ENCODE measurements at regions not wholly inside any gene's neighbourhood (a gene's known extent, or its start where the extent isn't known, plus 50 kb on each side); places are given as distances from the start of the nearest gene placed in this dataset.
A peak's percentile ranks its signal among the peaks of the same experiment; 100 is the strongest.
"Not testable (repeated sequence)": the region's sequence is repeated elsewhere in the genome, so short reads cannot be mapped to it uniquely, and the experiment has no call there.

DNA sequence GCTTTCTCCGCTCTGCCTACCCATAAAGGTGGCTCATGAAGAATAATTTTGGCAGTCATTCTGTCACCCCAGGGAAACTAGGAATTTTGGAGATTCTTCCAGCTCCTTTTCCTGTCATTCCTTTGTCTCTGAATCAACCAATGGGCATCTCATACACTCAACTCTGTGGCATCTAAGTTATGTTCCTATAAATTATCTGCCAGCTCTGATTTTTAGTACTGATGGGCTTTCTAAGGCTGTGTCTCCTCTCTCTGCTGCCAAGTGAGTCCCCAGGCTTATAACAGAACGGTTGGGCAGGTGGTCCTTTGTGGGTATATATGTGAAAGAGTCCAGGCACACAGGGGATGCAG lies 226.8 kb downstream of the NMUR2 start:
- no peak for DNase-seq (ENCODE audit: low read depth)

- no peak for DNase-seq (ENCODE audit: low read depth)
These were observed 227.3 kb downstream of the NMUR2 start for GRCh38 chr5:152177626-152178349.

DNA sequence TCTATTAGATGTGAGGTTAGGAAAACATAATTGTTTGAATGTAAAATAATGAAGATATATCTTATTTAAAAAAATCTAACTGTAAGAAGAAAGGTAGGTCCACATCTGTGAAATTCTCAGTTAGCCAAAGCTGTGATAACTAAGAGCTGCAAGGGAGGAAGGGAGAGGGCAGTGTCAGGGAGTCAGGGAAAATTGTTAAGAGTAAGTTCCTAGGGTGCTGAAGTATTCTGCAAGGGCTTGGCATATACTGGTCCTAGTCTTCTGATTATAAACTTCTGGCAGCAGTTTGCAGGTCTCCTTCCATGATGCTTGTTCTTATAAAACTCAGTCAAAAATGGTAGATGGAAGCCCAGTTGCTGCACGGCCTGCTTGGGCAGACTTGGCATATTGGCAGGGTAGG lies 233.2 kb downstream of the NMUR2 start:
- DNase-seq (ENCODE audit: low read depth) = no peak

- no peak for DNase-seq (ENCODE audit: low read depth)
These were observed 234.7 kb downstream of the NMUR2 start for GRCh38 chr5:152170350-152170749.

DNA sequence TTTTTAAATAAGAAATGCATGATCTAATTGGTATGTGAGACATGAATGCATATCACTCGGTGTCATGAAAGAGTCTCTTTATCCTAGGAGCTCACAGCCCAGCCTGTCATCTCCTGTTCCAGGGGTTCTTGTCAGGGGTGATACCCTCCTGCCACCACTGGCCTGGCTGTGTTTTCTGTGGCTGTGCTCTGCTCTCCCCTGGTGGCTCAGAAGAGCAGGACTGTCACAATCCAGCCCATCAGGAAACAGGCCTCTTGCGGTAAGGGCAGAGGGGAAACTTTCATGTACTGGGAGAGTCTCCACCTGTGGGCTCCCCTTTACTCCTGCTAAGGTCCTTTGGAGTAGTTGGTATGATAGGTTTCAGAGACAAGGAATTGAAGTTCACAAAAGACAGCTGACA lies 240.2 kb upstream of the GLRA1 start:
- no peak for DNase-seq (ENCODE audit: low read depth)

DNA sequence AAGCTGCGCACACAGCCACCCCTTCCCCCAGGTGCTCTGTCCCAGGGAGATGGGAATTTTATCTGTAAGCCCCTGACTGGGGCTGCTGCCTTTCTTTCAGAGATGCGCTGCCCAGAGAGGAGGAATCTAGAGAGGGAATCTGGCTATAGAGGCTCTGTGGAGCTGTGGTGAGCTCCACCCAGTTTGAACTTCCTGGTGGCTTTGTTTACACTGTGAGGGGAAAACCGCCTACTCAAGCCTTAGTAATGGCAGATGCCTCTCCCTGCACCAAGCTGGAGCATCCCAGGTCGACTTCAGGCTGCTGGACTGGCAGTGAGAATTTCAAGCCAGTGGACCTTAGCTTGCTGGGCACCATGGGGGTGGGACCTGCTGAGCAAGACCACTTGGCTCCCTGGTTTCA lies 235.2 kb upstream of the GLRA1 start:
- not testable (repeated sequence) for DNase-seq (ENCODE audit: low read depth)

- DNase-seq (ENCODE audit: low read depth) = not testable (repeated sequence)
These were observed 229.8 kb upstream of the GLRA1 start for GRCh38 chr5:152154452-152154851.

DNA sequence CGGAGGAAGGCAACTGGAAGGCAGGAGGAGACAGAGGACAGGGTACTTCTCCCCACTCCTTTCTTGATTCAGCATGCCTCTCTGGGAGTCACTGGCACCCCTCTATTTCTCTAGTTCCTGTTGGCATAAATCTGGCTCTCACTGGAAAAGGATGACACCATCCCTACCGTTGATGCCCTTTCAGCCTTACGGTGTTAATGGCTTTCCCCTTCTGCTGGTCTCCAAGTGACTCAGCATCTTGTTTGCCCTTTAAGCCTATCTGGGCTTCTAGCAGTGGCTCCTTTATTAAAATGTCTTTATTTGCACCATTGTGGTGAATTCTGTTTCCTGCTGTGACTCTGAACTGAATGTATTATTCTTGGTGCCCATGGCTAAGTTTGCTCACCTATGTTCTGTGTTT lies 227.3 kb upstream of the GLRA1 start:
- no peak for DNase-seq (ENCODE audit: low read depth)

DNA sequence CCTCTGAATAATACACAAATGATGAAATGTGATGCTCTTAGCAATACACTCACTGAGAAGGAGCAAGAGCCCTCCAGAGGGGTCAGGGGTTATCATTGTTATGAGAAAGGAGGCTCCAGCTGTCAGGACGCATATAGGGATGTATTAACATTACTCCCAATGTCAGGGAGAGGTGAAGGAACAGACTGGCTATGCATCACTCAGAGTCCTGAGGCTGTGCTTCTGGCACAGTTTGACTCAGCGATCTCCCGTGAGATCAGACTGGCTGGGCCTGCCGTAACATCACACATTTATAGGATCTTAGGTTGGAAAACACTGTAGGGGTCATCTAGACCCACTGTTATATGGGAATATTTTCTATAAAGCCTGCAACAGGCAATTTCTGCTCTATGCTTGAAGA lies 226.5 kb upstream of the GLRA1 start:
- DNase-seq (ENCODE audit: low read depth) = no peak

- no peak for DNase-seq (ENCODE audit: low read depth)
These were observed 222.6 kb upstream of the GLRA1 start for GRCh38 chr5:152147286-152147685.

- DNase-seq (ENCODE audit: low read depth) = no peak
These were observed 221.9 kb upstream of the GLRA1 start for GRCh38 chr5:152146566-152146965.

GRCh38 chr5:152144556-152144955 lies 219.9 kb upstream of the GLRA1 start:
- DNase-seq (ENCODE audit: low read depth) = no peak

GRCh38 chr5:152144030-152144429 lies 219.4 kb upstream of the GLRA1 start:
- DNase-seq (ENCODE audit: low read depth) = no peak

DNA sequence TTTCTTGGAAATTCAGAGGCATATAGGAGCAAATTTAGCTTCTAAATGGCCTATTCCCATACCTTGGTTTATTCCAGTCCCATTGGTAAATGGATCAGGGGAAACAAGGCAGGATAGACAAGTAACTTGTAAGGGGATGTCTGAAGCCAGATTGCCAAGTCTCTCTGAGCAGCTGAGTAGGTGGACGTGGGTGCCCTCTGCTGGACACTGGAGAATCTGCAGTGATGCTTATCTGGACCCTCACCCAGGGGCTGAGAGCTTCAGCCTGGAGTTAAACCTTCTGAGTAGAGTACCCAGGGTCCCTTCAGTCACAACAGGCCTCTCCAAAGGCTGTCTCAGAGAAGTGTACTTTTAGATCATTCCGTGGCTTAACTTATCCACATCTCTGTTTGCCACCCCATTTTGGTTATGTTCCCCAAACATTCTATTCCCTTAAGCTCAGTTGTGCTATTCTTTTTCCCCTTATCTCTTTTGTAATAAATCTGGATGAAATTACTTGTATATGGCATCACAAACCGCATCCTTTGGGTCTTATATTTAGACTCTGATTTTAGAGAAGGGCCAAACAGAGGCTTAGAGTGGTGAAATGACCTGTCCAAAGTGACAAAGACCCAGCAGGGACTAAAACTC lies 218.3 kb upstream of the GLRA1 start:
- peak; percentile 39 for DNase-seq (ENCODE audit: low read depth)

GRCh38 chr5:152140347-152140746 lies 215.7 kb upstream of the GLRA1 start:
- no peak for DNase-seq (ENCODE audit: low read depth)

- DNase-seq (ENCODE audit: low read depth) = no peak
These were observed 212.4 kb upstream of the GLRA1 start for GRCh38 chr5:152137063-152137462.

DNA sequence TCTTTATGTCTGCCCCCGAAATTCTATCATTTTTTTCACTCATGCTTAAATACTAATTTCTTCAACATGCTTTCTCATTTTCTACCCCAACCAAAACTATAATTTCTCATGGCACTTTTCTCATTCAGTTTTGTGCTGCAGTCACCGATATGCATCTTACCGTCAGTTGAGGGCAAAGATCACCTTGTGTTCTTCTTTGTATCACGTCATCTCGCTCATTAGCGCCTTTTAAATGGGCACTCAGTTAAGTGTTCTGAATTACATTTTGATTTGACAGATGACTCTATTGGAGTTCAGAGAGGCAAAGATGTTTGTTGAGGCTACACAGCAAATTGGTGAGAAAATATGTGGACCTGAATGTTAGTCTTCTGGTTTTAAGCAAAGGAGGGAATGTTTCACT lies 211.7 kb upstream of the GLRA1 start:
- no peak for DNase-seq (ENCODE audit: low read depth)

GRCh38 chr5:152135827-152136226 lies 211.2 kb upstream of the GLRA1 start:
- no peak for DNase-seq (ENCODE audit: low read depth)

DNA sequence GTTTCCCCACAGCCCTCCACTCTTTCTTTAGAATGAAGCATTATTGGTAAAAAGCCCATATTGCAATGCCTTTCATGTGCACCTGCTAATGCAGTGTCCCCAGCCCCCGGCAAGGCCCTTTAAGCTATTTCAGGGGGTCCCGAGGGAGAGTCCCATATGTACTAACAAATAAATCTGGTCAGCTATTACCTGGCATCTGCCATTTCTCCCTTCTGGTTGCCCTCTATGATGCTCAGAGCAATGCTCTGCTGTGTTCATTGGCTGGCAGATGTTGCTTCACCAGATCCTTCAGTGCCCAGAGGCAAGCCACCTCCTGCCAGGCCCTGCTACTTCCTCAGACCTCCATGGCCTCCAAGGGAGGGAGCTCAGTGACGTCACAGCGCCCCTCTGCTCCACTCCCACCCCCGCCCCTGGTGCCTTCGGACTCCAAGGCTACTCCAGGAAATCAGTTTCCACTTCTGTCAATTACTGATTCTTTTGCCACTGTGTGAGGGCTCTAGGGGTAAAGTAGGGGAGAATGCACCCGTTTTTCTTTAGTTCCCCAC lies 201.1 kb upstream of the GLRA1 start:
- no peak for DNase-seq (ENCODE audit: low read depth)

GRCh38 chr5:152124409-152125041 lies 199.9 kb upstream of the GLRA1 start:
- DNase-seq (ENCODE audit: low read depth) = no peak

- no peak for DNase-seq (ENCODE audit: low read depth)
These were observed 194.2 kb upstream of the GLRA1 start for GRCh38 chr5:152118676-152119470.

GRCh38 chr5:152116934-152117333 lies 192.3 kb upstream of the GLRA1 start:
- DNase-seq (ENCODE audit: low read depth) = no peak

Measured in stimulated activated CD8-positive, alpha-beta memory T cell treated with anti-CD3 and anti-CD28 coated beads, Interleukin-4, amount 100 ng/mL, for 24 hours (primary cell).